Stomach smooth muscle (tissue), 2 donors: ENCODE measurements at regions not wholly inside any gene's neighbourhood (a gene's known extent, or its start where the extent isn't known, plus 50 kb on each side); places are given as distances from the start of the nearest gene placed in this dataset.

Experiments used
- H3K27ac ChIP-seq: one replicate; pipeline ENCODE4 v1.7.0; 2013; ENCODE audit warnings: mild to moderate bottlenecking, low read length, inconsistent platforms
- H3K27me3 ChIP-seq, 2 donors: one replicate each; pipeline ENCODE4 v1.7.0; 2013; ENCODE audit warnings: low read length in 2 of 2; ENCODE audit not compliant: insufficient read depth in 2 of 2, control insufficient read depth in 1 of 2
- H3K36me3 ChIP-seq, 2 donors: one replicate each; pipeline ENCODE4 v1.7.0; 2013; ENCODE audit warnings: low read length in 2 of 2; ENCODE audit not compliant: control insufficient read depth in 2 of 2, insufficient read depth in 2 of 2
- H3K4me1 ChIP-seq: one replicate; pipeline ENCODE4 v1.7.0; 2013; ENCODE audit warnings: low read length; ENCODE audit not compliant: control insufficient read depth, insufficient read depth
- H3K4me3 ChIP-seq, 2 donors: one replicate each; pipeline ENCODE4 v1.7.0; 2013; ENCODE audit warnings: low read length in 2 of 2
- H3K9ac ChIP-seq, 2 donors: one replicate each; pipeline ENCODE4 v1.7.0; 2013; ENCODE audit warnings: low read length in 2 of 2, mild to moderate bottlenecking in 1 of 2
- H3K9me3 ChIP-seq, 2 donors: one replicate each; pipeline ENCODE4 v1.7.0; 2013; ENCODE audit warnings: low read length in 2 of 2; ENCODE audit not compliant: control insufficient read depth in 2 of 2
- donor health status: healthy.
- donor health status: Pancreatic carcinoma.

DNA sequence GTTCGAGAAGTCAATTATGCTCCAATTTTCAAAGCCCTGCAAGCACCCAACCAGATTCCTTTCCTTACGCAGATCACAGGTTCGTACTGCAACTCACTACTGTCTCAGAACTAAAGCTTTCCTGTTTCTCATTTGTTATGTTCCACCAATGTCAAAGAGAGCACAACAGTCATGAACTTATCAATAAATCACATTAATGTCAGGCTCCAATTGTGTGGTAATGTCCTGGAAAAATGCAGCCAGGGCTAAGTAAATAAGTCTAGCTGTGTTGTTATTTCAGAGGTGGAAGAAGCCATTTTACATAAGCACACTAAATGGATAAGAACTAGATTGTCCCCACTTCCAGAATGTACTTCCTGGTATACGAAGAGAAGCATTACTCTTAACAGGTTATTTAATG, 488.6 kb upstream of the PTGER4 start:
- no peak overlapping the region for H3K9ac ChIP-seq
- H3K9me3 ChIP-seq = no peaks in the 10 kb centered on the region
- no peak overlapping the region for H3K4me3 ChIP-seq
- H3K27ac ChIP-seq = no peak overlapping the region
- H3K36me3 ChIP-seq = no peaks in the 10 kb centered on the region
- no peaks in the 10 kb centered on the region for H3K27me3 ChIP-seq
- H3K4me1 ChIP-seq = no peaks in the 10 kb centered on the region

DNA sequence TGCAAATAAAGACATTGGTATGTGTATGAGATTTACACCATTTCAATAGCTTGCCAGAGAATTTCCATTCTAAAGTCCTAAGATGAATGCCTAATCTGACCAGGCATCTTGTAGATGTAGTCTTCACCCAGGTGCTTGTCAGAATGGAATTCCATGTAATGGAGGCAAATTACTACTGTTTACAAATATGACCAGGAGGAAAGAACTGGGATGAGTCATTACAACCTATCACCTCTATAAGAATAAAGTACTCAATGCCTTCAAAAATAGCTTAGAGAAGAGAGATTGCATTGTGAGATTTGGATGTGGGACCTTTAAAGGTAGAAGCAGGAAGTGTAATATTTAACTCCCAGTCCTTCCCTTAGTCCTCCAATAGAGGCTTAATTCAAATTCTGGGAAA, 507.0 kb upstream of the PTGER4 start:
- H3K27me3 ChIP-seq = no peaks in the 10 kb centered on the region
- no peak overlapping the region for H3K4me3 ChIP-seq
- no peaks in the 10 kb centered on the region for H3K4me1 ChIP-seq
- H3K9ac ChIP-seq = no peak overlapping the region
- no peak overlapping the region for H3K27ac ChIP-seq
- H3K9me3 ChIP-seq = no peaks in the 10 kb centered on the region
- H3K36me3 ChIP-seq = no peaks in the 10 kb centered on the region

DNA sequence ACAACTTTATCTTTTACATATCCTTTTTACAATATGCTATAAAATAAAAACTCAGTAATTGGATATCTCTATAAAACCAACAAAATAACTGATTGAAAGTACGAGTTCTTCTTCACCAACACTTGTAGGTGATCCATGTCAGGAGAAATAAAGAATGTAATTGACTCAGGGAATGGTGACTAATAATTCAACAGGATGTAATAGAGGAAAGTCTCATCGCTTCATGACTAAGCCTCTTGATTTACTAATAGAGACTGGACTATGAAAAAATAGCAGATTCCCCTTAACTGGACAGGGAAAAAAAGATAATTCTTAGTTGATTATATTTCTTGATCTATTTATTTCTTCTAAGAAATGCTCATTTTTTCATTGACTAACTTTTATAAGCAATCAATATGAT, 507.7 kb upstream of the PTGER4 start:
- no peaks in the 10 kb centered on the region for H3K27me3 ChIP-seq
- H3K4me1 ChIP-seq = no peaks in the 10 kb centered on the region
- H3K4me3 ChIP-seq = no peak overlapping the region
- H3K9me3 ChIP-seq = no peaks in the 10 kb centered on the region
- H3K9ac ChIP-seq = no peak overlapping the region
- H3K27ac ChIP-seq = no peak overlapping the region
- H3K36me3 ChIP-seq = no peaks in the 10 kb centered on the region

- Histone ChIP-seq H3K27me3 (no peaks in the 10 kb centered on the region), H3K27ac (no peak overlapping the region), H3K9ac (no peak overlapping the region), H3K36me3 (no peaks in the 10 kb centered on the region), H3K4me3 (no peak overlapping the region), H3K9me3 (no peaks in the 10 kb centered on the region), H3K4me1 (no peaks in the 10 kb centered on the region)
Observed at GRCh38 chr5:40167283-40167682, 512.4 kb upstream of the PTGER4 start.

GRCh38 chr5:40166802-40167201, 512.9 kb upstream of the PTGER4 start:
- H3K9me3 ChIP-seq = no peaks in the 10 kb centered on the region
- H3K36me3 ChIP-seq = no peaks in the 10 kb centered on the region
- no peak overlapping the region for H3K9ac ChIP-seq
- no peaks in the 10 kb centered on the region for H3K27me3 ChIP-seq
- H3K27ac ChIP-seq = no peak overlapping the region
- H3K4me3 ChIP-seq = no peak overlapping the region
- H3K4me1 ChIP-seq = no peaks in the 10 kb centered on the region

DNA sequence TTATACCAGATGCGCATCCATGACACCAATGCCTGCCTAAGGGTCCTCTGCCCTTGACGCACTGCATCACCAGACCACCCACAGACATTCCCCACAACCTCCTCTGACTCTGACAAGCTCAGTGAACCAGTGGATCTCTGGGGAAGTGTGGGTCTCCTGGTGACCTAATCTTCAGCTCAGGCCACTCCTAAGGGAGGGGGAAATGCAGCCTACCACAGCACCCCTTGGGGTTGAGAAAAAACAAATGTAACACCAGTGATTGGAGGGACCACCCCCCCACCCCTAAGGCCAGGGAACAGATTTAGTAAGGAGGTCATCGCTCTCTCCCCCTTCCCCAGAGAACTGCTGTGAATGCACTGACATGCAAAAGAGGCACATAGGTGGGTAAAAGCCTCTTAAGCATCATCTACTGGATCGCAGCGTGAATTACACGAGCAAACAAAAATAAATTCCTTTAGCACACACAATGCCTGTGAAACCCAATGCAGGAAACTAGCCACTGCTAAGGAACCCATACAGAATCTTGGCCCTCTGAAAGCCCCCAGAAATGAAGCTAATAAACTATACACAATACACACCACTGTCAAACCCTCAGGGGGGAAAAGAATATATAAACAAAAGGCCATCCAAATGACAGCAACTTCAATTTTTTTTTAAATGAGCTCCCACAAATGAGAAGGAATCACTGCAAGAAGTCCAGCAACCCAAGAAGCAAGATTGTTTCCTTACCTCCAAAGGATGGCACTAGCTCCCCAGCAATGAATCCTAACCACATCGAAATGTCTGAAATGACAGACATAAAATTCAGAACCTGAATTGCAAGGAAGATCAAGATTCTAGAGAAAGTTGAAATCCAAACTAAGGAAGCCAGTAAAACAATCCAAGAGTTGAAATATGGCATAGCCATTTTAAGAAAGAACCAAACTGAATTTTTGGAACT, 513.7 kb upstream of the PTGER4 start:
- no peak overlapping the region for H3K4me3 ChIP-seq
- H3K4me1 ChIP-seq = no peaks in the 10 kb centered on the region
- no peaks in the 10 kb centered on the region for H3K27me3 ChIP-seq
- no peak overlapping the region for H3K27ac ChIP-seq
- H3K9ac ChIP-seq = no peak overlapping the region
- H3K9me3 ChIP-seq = no peaks in the 10 kb centered on the region
- no peaks in the 10 kb centered on the region for H3K36me3 ChIP-seq

DNA sequence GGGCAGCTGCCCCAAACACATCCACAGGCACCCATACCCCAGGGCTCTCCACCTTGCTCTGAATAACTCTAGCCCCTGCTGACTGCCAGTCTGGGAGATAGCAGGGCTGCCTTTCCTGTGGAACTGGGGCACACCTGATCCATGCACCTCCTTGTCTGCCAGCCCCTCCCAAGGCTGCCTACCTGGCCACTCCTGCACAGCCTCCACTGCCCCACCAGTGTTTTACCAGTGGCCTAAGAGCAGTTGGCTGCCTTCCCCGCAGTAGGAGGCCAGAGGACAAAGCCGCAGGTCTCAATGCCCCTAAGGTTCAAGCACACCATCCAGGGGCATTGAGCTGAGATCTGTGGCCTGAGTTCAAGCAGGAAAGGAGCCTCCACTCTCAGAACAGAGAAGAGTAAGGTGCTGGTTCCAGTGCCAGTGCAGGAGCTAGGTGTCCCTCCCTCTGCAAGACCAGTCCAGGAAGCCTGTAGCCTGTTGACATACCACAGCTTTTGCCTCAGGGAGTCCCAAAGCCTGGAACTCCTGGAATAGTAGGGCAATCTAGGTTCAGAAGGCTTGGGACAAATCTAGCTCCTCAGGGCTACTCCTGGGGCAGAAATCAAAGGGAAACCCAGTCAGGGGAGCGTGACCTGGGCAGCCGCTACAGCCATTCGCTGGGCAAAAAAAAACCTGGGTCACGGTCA, 514.5 kb upstream of the PTGER4 start:
- Histone ChIP-seq H3K9me3 (no peaks in the 10 kb centered on the region), H3K36me3 (no peaks in the 10 kb centered on the region), H3K27me3 (no peaks in the 10 kb centered on the region), H3K27ac (no peak overlapping the region), H3K4me1 (no peaks in the 10 kb centered on the region), H3K9ac (no peak overlapping the region), H3K4me3 (no peak overlapping the region)

- Histone ChIP-seq H3K4me1 (no peaks in the 10 kb centered on the region), H3K27me3 (no peaks in the 10 kb centered on the region), H3K27ac (no peak overlapping the region), H3K36me3 (no peaks in the 10 kb centered on the region), H3K9me3 (no peaks in the 10 kb centered on the region), H3K4me3 (no peak overlapping the region), H3K9ac (no peak overlapping the region)
Observed at GRCh38 chr5:40160435-40160834, 519.3 kb upstream of the PTGER4 start.

DNA sequence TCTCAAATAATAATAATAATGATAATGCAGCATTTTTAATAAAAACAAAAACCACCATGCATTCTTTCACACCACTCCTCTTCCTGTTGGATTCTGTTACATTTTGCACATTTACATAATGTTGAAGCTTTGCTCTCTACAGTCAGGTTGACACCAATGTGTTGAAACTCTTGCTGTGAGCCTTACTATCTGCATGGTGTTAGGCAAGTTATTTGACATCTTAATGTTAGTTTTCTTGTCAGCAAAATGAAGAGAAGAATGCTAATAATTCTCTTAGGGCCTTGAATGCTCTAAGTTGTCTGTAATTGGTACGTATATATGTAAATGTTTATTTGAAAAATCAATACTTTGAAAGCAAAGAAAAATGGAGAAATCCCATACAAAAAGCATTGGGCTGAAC, 525.5 kb upstream of the PTGER4 start:
- Histone ChIP-seq H3K4me3 (no peak overlapping the region), H3K4me1 (no peaks in the 10 kb centered on the region), H3K36me3 (no peaks in the 10 kb centered on the region), H3K9me3 (no peaks in the 10 kb centered on the region), H3K27ac (no peak overlapping the region), H3K27me3 (no peaks in the 10 kb centered on the region), H3K9ac (no peak overlapping the region)

GRCh38 chr5:40150896-40151295, 528.8 kb upstream of the PTGER4 start:
- H3K9me3 ChIP-seq = no peaks in the 10 kb centered on the region
- no peak overlapping the region for H3K27ac ChIP-seq
- no peaks in the 10 kb centered on the region for H3K27me3 ChIP-seq
- no peaks in the 10 kb centered on the region for H3K36me3 ChIP-seq
- H3K9ac ChIP-seq = no peak overlapping the region
- no peak overlapping the region for H3K4me3 ChIP-seq
- no peaks in the 10 kb centered on the region for H3K4me1 ChIP-seq

DNA sequence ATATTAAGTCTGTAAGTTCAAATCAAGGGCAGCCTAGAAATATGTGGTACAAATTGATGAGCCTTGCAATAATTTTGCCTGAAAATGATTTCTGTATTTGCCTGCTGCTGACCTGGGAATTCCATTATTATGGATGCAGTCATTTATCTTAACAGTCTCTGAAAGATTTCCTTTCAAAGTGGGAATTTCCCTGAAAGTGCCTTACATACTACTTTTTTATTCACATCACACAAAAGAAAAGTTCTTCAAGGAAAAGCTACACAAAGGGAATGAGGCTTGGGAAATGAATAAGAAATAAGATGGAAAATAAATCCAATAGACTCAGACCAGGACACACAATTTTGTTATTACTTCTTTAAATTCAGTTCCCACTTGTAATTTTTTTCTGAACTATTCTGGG, 537.8 kb upstream of the PTGER4 start:
- H3K27ac ChIP-seq = no peak overlapping the region
- H3K27me3 ChIP-seq = no peaks in the 10 kb centered on the region
- H3K4me3 ChIP-seq = no peak overlapping the region
- H3K9me3 ChIP-seq = peaks cover 0 to 3% of the 10 kb centered on the region in 2 donors
- H3K9ac ChIP-seq = no peak overlapping the region
- no peaks in the 10 kb centered on the region for H3K36me3 ChIP-seq
- no peaks in the 10 kb centered on the region for H3K4me1 ChIP-seq
